Endodermal cell (in vitro differentiated cells): ENCODE measurements at regions not wholly inside any gene's neighbourhood (a gene's known extent, or its start where the extent isn't known, plus 50 kb on each side); places are given as distances from the start of the nearest gene placed in this dataset.

Source experiments
- DNase-seq: peaks from one replicate; pipeline ENCODE4 v3.0.0-alpha.2; 2017
- H3K27ac ChIP-seq: 2 replicates; pipeline ENCODE4 v1.5.1; 2013; ENCODE audit warnings: mild to moderate bottlenecking, low read depth, low read length, moderate library complexity
- H3K27me3 ChIP-seq: 2 replicates; pipeline ENCODE4 v1.6.1; 2013; ENCODE audit warnings: mild to moderate bottlenecking, low read length, moderate library complexity; ENCODE audit not compliant: insufficient read depth, control insufficient read depth, poor library complexity, severe bottlenecking
- H3K36me3 ChIP-seq: 2 replicates; pipeline ENCODE4 v1.7.0; 2013; ENCODE audit warnings: mild to moderate bottlenecking, low read length, moderate library complexity; ENCODE audit not compliant: control insufficient read depth, insufficient read depth
- H3K4me1 ChIP-seq: one replicate; pipeline ENCODE4 v1.7.0; 2013; ENCODE audit warnings: low read length; ENCODE audit not compliant: control insufficient read depth, insufficient read depth
- H3K4me3 ChIP-seq: 2 replicates; pipeline ENCODE4 v1.5.1; 2013; ENCODE audit warnings: mild to moderate bottlenecking, low read length, moderate library complexity
- H3K9ac ChIP-seq: 2 replicates; pipeline ENCODE4 v1.6.1; 2013; ENCODE audit warnings: mild to moderate bottlenecking, low read length, moderate library complexity; ENCODE audit not compliant: poor library complexity, severe bottlenecking; ENCODE audit errors: extremely low read depth
- H3K9me3 ChIP-seq: 2 replicates; pipeline ENCODE4 v1.6.1; 2013; ENCODE audit warnings: mild to moderate bottlenecking, low read length, moderate library complexity; ENCODE audit not compliant: control insufficient read depth
- H3K27ac Mint-ChIP-seq: 2 replicates; pipeline ENCODE4 v1.8.0; 2020; ENCODE audit warnings: mixed read lengths
- H3K27me3 Mint-ChIP-seq: 2 replicates; pipeline ENCODE4 v1.8.0; 2021; ENCODE audit warnings: mild to moderate bottlenecking, mixed read lengths; ENCODE audit not compliant: insufficient read depth
- H3K36me3 Mint-ChIP-seq: 2 replicates; pipeline ENCODE4 v1.8.0; 2020; ENCODE audit warnings: low read depth, mixed read lengths
- H3K4me1 Mint-ChIP-seq: 2 replicates; pipeline ENCODE4 v1.8.0; 2020; ENCODE audit warnings: mixed read lengths
- H3K4me3 Mint-ChIP-seq: 2 replicates; pipeline ENCODE4 v1.8.0; 2020; ENCODE audit warnings: mild to moderate bottlenecking, moderate library complexity, mixed read lengths
- H3K9me3 Mint-ChIP-seq: 2 replicates; pipeline ENCODE4 v1.8.0; 2020; ENCODE audit warnings: mild to moderate bottlenecking, mixed read lengths
- CTCF ChIP-seq: fragments of 200-600 bp; sonication (generic); conservative IDR thresholded peaks from 2 replicates; pipeline ENCODE4 v1.5.0; 2021; ENCODE audit warnings: antibody characterized with exemption, mild to moderate bottlenecking
- WGBS, 2 experiments: methylation state at CpG; one replicate each; pipeline versions ENCODE4 v1.1.5 to v1.1.7; 2013; ENCODE audit warnings: missing lambda C conversion rate in 2 of 2, mixed read lengths in 1 of 2; ENCODE audit not compliant: insufficient coverage in 1 of 2, insufficient read length in 1 of 2; 5-methylcytosine and 5-hydroxymethylcytosine counted together

- 89 to 92% methylated on average over 4 of the region's 4 CpGs for WGBS, 2 experiments
- Histone ChIP-seq H3K27ac (no peak overlapping the region), H3K9me3 (no peaks in the 10 kb centered on the region), H3K27me3 (no peaks in the 10 kb centered on the region), H3K36me3 (no peaks in the 10 kb centered on the region), H3K4me1 (no peaks in the 10 kb centered on the region), H3K9ac (no peak overlapping the region), H3K4me3 (no peak overlapping the region)
- peaks cover 3% of the 10 kb centered on the region for H3K9me3 Mint-ChIP-seq
- no peak overlapping the region for H3K27ac Mint-ChIP-seq
- H3K4me1 Mint-ChIP-seq = peaks cover 10% of the 10 kb centered on the region
- no peaks in the 10 kb centered on the region for H3K27me3 Mint-ChIP-seq
- H3K36me3 Mint-ChIP-seq = no peaks in the 10 kb centered on the region
- no peak for DNase-seq
- no peak overlapping the region for H3K4me3 Mint-ChIP-seq
- no peak for TF ChIP-seq CTCF
Measured at GRCh38 chr10:85515316-85515715, 851.3 kb downstream of the GRID1 start.

- peaks cover 4% of the 10 kb centered on the region for H3K4me1 ChIP-seq
- Mint-ChIP-seq H3K4me3 (no peak overlapping the region), H3K4me1 (peaks cover 18% of the 10 kb centered on the region), H3K9me3 (peaks cover 24% of the 10 kb centered on the region), H3K36me3 (peaks cover 5% of the 10 kb centered on the region), H3K27ac (no peak overlapping the region), H3K27me3 (no peaks in the 10 kb centered on the region)
- TF ChIP-seq CTCF = no peak
- no peaks in the 10 kb centered on the region for H3K36me3 ChIP-seq
- H3K27me3 ChIP-seq = no peaks in the 10 kb centered on the region
- H3K9me3 ChIP-seq = peaks cover 19% of the 10 kb centered on the region
- H3K27ac ChIP-seq = no peak overlapping the region
- DNase-seq = no peak
- H3K9ac ChIP-seq = no peak overlapping the region
- no peak overlapping the region for H3K4me3 ChIP-seq
- 83 to 90% methylated on average over 3 to 5 of the region's 5 CpGs for WGBS, 2 experiments
Measured at GRCh38 chr10:85524001-85524666, 842.5 kb downstream of the GRID1 start.

GRCh38 chr10:85527616-85528317, 838.8 kb downstream of the GRID1 start:
- Histone ChIP-seq H3K4me3 (peak overlapping the region; percentile 25), H3K27ac (no peak overlapping the region), H3K27me3 (no peaks in the 10 kb centered on the region), H3K4me1 (peaks cover 4% of the 10 kb centered on the region), H3K9ac (no peak overlapping the region), H3K9me3 (peaks cover 26% of the 10 kb centered on the region), H3K36me3 (no peaks in the 10 kb centered on the region)
- Mint-ChIP-seq H3K27me3 (no peaks in the 10 kb centered on the region), H3K4me3 (no peak overlapping the region), H3K4me1 (peaks cover 18% of the 10 kb centered on the region), H3K9me3 (peaks cover 28% of the 10 kb centered on the region), H3K27ac (no peak overlapping the region), H3K36me3 (peaks cover 5% of the 10 kb centered on the region)
- DNase-seq = no peak
- TF ChIP-seq CTCF = no peak
- 90% methylated on average over 2 to 3 of the region's 3 CpGs for WGBS, 2 experiments
